ENCODE measurements at regions not wholly inside any gene's neighbourhood (a gene's known extent, or its start where the extent isn't known, plus 50 kb on each side); places are given as distances from the start of the nearest gene placed in this dataset.

- H3K27me3 ChIP-seq, result no peaks in the 10 kb centered on the region
- H3K4me3 ChIP-seq (ENCODE audit: low read depth, low read length), result no peak overlapping the region
- H3K9me3 ChIP-seq, result no peaks in the 10 kb centered on the region
- TF ChIP-seq, protein P1, sequence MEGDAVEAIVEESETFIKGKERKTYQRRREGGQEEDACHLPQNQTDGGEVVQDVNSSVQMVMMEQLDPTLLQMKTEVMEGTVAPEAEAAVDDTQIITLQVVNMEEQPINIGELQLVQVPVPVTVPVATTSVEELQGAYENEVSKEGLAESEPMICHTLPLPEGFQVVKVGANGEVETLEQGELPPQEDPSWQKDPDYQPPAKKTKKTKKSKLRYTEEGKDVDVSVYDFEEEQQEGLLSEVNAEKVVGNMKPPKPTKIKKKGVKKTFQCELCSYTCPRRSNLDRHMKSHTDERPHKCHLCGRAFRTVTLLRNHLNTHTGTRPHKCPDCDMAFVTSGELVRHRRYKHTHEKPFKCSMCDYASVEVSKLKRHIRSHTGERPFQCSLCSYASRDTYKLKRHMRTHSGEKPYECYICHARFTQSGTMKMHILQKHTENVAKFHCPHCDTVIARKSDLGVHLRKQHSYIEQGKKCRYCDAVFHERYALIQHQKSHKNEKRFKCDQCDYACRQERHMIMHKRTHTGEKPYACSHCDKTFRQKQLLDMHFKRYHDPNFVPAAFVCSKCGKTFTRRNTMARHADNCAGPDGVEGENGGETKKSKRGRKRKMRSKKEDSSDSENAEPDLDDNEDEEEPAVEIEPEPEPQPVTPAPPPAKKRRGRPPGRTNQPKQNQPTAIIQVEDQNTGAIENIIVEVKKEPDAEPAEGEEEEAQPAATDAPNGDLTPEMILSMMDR (IDR thresholded peaks at IDR 0.05; ENCODE audit: low read depth, low read length), result no peak
- no peak for DNase-seq
- H3K4me1 ChIP-seq, result no peaks in the 10 kb centered on the region
- no peaks in the 10 kb centered on the region for H3K36me3 ChIP-seq
Observed at GRCh38 chr17:33436321-33436720, 143.2 kb upstream of the ASIC2 start.

DNA sequence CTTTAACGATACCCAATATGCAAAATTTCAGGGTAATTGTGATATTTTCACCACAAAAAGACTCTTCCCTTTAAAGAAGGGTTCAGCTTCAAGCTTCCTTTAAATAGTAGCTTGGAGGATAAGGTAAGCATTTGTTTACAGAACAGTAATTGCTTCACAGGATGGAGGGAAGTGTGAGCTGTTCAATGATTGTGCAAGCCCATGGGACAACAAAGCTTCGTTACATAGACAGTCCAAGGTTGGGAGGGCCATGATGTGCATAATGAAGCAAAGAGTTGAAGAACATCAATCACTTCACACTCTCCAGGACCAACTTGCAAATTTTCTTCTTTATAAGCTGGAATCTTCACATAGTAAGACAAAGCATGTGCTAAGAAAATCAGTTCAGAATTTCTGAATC lies 145.0 kb upstream of the ASIC2 start:
- H3K4me3 ChIP-seq (ENCODE audit: low read depth, low read length), result no peak overlapping the region
- DNase-seq, result no peak
- no peaks in the 10 kb centered on the region for H3K9me3 ChIP-seq
- TF ChIP-seq, protein P1 (IDR thresholded peaks at IDR 0.05; ENCODE audit: low read depth, low read length), result no peak
- no peaks in the 10 kb centered on the region for H3K4me1 ChIP-seq
- H3K36me3 ChIP-seq, result no peaks in the 10 kb centered on the region
- no peaks in the 10 kb centered on the region for H3K27me3 ChIP-seq

- Histone ChIP-seq H3K36me3 (no peaks in the 10 kb centered on the region), H3K27me3 (no peaks in the 10 kb centered on the region), H3K4me1 (no peaks in the 10 kb centered on the region)
Observed at GRCh38 chr17:33438578-33438977, 145.5 kb upstream of the ASIC2 start.

GRCh38 chr17:33442320-33442719 lies 149.2 kb upstream of the ASIC2 start:
- no peak for DNase-seq
- no peaks in the 10 kb centered on the region for H3K27me3 ChIP-seq
- TF ChIP-seq, protein P1 (IDR thresholded peaks at IDR 0.05; ENCODE audit: low read depth, low read length), result no peak
- H3K9me3 ChIP-seq, result no peaks in the 10 kb centered on the region
- no peak overlapping the region for H3K4me3 ChIP-seq (ENCODE audit: low read depth, low read length)
- H3K4me1 ChIP-seq, result no peaks in the 10 kb centered on the region; the same call in 1 of the 2 replicates
- H3K36me3 ChIP-seq, result no peaks in the 10 kb centered on the region

More at GRCh38 chr17:33438578-33438977, 145.5 kb upstream of the ASIC2 start:
- no peak for DNase-seq
- Histone ChIP-seq H3K9me3 (no peaks in the 10 kb centered on the region), H3K4me3 (ENCODE audit: low read depth, low read length) (no peak overlapping the region)
- TF ChIP-seq, protein P1 (IDR thresholded peaks at IDR 0.05; ENCODE audit: low read depth, low read length), result no peak

GRCh38 chr17:33444731-33445130 lies 151.6 kb upstream of the ASIC2 start:
- Histone ChIP-seq H3K36me3 (no peaks in the 10 kb centered on the region), H3K4me3 (ENCODE audit: low read depth, low read length) (no peak overlapping the region), H3K9me3 (no peaks in the 10 kb centered on the region), H3K4me1 (no peaks in the 10 kb centered on the region; the same call in 1 of the 2 replicates), H3K27me3 (no peaks in the 10 kb centered on the region)
- TF ChIP-seq, protein P1 (IDR thresholded peaks at IDR 0.05; ENCODE audit: low read depth, low read length), result no peak
- no peak for DNase-seq

GRCh38 chr17:33447090-33447489 lies 154.0 kb upstream of the ASIC2 start:
- H3K27me3 ChIP-seq, result no peaks in the 10 kb centered on the region
- no peaks in the 10 kb centered on the region; the same call in 1 of the 2 replicates for H3K4me1 ChIP-seq
- DNase-seq, result peak; percentile 74
- TF ChIP-seq, protein P1 (IDR thresholded peaks at IDR 0.05; ENCODE audit: low read depth, low read length), result no peak
- no peak overlapping the region for H3K4me3 ChIP-seq (ENCODE audit: low read depth, low read length)
- no peaks in the 10 kb centered on the region for H3K36me3 ChIP-seq
- H3K9me3 ChIP-seq, result no peaks in the 10 kb centered on the region
